ENCODE measurements at regions not wholly inside any gene's neighbourhood (a gene's known extent, or its start where the extent isn't known, plus 50 kb on each side); places are given as distances from the start of the nearest gene placed in this dataset.

DNA sequence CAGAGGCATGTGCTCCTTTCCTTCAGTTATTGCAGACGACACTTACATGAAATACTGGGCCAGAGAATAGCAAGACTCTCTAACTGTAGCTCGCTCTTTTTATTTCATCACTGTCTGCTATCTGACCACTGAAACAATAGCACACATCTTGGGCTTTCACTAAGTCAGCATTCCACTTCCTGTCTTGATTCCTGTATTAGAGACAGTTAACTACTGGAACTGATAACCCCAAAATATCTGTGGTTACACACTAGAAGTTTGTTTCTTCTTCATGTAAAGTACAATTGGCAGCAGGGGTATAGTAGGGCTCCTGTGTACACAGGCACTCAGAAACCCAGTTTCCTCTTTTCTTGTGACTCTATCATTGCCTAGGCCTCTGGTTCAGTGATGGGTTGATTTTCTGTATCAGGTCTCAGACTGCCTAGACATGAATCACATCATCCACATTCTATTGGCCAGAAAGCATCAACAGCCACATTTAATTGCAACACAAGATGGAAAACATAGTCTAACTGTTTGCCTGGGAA is 230.2 kb upstream of the CD96 start (continued):
- TF ChIP-seq JUND (IDR thresholded peaks at IDR 0.05), result no peak

DNA sequence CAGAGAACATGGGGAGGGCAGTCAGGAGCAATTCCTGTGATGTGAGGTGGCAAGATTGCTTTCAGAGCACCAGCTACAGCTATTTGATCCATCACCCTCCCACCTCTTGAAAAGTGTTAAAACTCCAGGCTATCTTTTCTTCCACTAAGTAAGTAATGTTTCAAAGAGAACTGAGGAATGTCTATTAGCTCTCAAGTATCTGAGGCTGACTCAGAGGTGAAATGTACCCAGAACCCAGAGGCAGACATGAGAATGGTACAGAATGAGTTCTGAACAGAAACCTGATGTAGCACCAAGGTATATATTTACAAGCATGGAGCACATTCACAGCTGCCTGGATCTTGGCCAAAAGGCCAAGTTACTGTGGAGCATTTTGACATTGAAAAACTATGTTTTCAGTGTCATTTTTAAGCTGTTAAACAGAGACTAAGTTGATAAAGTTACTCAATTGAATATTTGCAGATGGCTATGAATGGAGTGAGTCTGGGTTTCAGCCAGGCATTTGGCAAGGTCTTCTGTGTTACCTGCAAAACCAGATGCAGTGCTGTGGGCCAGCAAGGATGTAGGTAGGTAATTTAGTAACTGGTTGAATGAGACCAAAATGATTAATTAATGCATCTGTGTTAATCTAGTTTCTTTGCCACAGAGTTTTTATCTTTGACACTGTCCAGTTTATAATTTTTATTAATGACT is 227.7 kb upstream of the CD96 start:
- Histone ChIP-seq H3K4me1 (ENCODE audit: control insufficient read depth in 4 of 4, insufficient read depth in 4 of 4, low read length in 3 of 4) (peaks cover 0 to 5% (median 1%) of the 10 kb centered on the region in 4 donors), H3K36me3 (ENCODE audit: control insufficient read depth in 4 of 4, insufficient read depth in 3 of 4, low read depth in 1 of 4, low read length in 3 of 4) (no peaks in the 10 kb centered on the region), H3K9me3 (ENCODE audit: control insufficient read depth in 4 of 4, low read length in 3 of 4) (no peaks in the 10 kb centered on the region), H3K27me3 (ENCODE audit: control insufficient read depth in 4 of 4, insufficient read depth in 4 of 4, low read length in 3 of 4) (no peaks in the 10 kb centered on the region), H3K9ac (ENCODE audit: low read depth in 1 of 2, low read length in 2 of 2) (no peak overlapping the region), H3K27ac (ENCODE audit: low read depth in 1 of 2, low read length in 2 of 2) (no peak overlapping the region), H3K4me3 (ENCODE audit: low read depth in 1 of 3, low read length in 3 of 3) (no peak overlapping the region)
- DNase-seq (ENCODE audit: low spot score), result no peak
- TF ChIP-seq TAF1 (conservative IDR thresholded peaks at IDR 0.05), result no peak
- peak in 1 of 2 donors; percentile 15 for TF ChIP-seq HNF4A (conservative IDR thresholded peaks at IDR 0.05)
- TF ChIP-seq RAD21 (IDR thresholded peaks at IDR 0.05), result peak; percentile 4 to 5
- peak in 1 of 2 donors; percentile 7 for TF ChIP-seq RXRA (IDR thresholded peaks at IDR 0.05)

DNA sequence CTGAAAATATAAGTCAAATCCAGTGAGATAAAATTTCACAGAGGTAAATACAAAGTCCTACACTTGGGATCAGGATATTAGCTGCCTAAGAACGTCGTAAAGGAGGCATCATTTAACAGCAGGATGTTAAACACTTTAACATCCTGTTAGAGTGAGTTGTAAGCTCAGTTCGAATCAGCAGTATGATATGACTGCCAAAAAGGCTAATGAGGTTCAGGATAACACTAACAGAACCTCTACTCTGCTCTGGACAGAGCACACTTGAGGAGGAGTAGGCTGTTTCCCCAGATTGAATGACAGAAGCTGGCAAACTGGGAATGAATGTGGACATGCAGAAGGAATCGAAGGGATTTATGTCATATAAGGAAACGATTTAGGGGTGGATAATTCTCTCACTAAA is 227.1 kb upstream of the CD96 start:
- DNase-seq (ENCODE audit: low spot score), result no peak
- peaks cover 0 to 5% (median 1%) of the 10 kb centered on the region in 4 donors for H3K4me1 ChIP-seq (ENCODE audit: control insufficient read depth in 4 of 4, insufficient read depth in 4 of 4, low read length in 3 of 4)
- TF ChIP-seq YY1 (IDR thresholded peaks at IDR 0.05) (no peak), EGR1 (IDR thresholded peaks at IDR 0.05; ENCODE audit: low read depth in 2 of 2) (no peak), FOXA2 (IDR thresholded peaks at IDR 0.05) (no peak), SP1 (IDR thresholded peaks at IDR 0.05) (no peak), FOXA1 (IDR thresholded peaks at IDR 0.05) (no peak), HNF4A (conservative IDR thresholded peaks at IDR 0.05) (no peak), RAD21 (IDR thresholded peaks at IDR 0.05) (no peak), HNF4G (IDR thresholded peaks at IDR 0.05) (no peak), TAF1 (conservative IDR thresholded peaks at IDR 0.05) (no peak), NR2F2 (IDR thresholded peaks at IDR 0.05) (no peak)
- TF ChIP-seq, protein P1, sequence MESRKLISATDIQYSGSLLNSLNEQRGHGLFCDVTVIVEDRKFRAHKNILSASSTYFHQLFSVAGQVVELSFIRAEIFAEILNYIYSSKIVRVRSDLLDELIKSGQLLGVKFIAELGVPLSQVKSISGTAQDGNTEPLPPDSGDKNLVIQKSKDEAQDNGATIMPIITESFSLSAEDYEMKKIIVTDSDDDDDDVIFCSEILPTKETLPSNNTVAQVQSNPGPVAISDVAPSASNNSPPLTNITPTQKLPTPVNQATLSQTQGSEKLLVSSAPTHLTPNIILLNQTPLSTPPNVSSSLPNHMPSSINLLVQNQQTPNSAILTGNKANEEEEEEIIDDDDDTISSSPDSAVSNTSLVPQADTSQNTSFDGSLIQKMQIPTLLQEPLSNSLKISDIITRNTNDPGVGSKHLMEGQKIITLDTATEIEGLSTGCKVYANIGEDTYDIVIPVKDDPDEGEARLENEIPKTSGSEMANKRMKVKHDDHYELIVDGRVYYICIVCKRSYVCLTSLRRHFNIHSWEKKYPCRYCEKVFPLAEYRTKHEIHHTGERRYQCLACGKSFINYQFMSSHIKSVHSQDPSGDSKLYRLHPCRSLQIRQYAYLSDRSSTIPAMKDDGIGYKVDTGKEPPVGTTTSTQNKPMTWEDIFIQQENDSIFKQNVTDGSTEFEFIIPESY (IDR thresholded peaks at IDR 0.05), result no peak
- TF ChIP-seq, protein P2, sequence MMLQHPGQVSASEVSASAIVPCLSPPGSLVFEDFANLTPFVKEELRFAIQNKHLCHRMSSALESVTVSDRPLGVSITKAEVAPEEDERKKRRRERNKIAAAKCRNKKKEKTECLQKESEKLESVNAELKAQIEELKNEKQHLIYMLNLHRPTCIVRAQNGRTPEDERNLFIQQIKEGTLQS (IDR thresholded peaks at IDR 0.05), result no peak
- TF ChIP-seq, protein P3, sequence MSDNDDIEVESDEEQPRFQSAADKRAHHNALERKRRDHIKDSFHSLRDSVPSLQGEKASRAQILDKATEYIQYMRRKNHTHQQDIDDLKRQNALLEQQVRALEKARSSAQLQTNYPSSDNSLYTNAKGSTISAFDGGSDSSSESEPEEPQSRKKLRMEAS (IDR thresholded peaks at IDR 0.05), result no peak
- no peaks in the 10 kb centered on the region for H3K9me3 ChIP-seq (ENCODE audit: control insufficient read depth in 4 of 4, low read length in 3 of 4)
- 70% methylated on average over 5 of the region's 5 CpGs for WGBS
- no peaks in the 10 kb centered on the region for H3K27me3 ChIP-seq (ENCODE audit: control insufficient read depth in 4 of 4, insufficient read depth in 4 of 4, low read length in 3 of 4)
- H3K27ac ChIP-seq (ENCODE audit: low read depth in 1 of 2, low read length in 2 of 2), result no peak overlapping the region
- no peak overlapping the region for H3K9ac ChIP-seq (ENCODE audit: low read depth in 1 of 2, low read length in 2 of 2)
- H3K36me3 ChIP-seq (ENCODE audit: control insufficient read depth in 4 of 4, insufficient read depth in 3 of 4, low read depth in 1 of 4, low read length in 3 of 4), result no peaks in the 10 kb centered on the region
- no peak overlapping the region for H3K4me3 ChIP-seq (ENCODE audit: low read depth in 1 of 3, low read length in 3 of 3)
